ENCODE measurements at regions not wholly inside any gene's neighbourhood (a gene's known extent, or its start where the extent isn't known, plus 50 kb on each side); places are given as distances from the start of the nearest gene placed in this dataset.

GRCh38 chr15:81858136-81858535 lies 187.7 kb downstream of the MEX3B start:
- TF ChIP-seq POLR2AphosphoS5 (IDR thresholded peaks at IDR 0.05; ENCODE audit: borderline replicate concordance, low read depth, low read length) (no peak), EZH2 (IDR thresholded peaks at IDR 0.05) (no peak), FOXP2 (optimal IDR thresholded peaks at IDR 0.05; ENCODE audit: control extremely low read depth, extremely low read length, insufficient read depth) (no peak)

Measured in SK-N-MC (cell line).